AG09319 (cell line): ENCODE measurements at regions not wholly inside any gene's neighbourhood (a gene's known extent, or its start where the extent isn't known, plus 50 kb on each side); places are given as distances from the start of the nearest gene placed in this dataset.
"Not testable (repeated sequence)": the region's sequence is repeated elsewhere in the genome, so short reads cannot be mapped to it uniquely, and the experiment has no call there.

Source experiments
- DNase-seq: peaks from one replicate; pipeline ENCODE4 v3.0.0-alpha.2; 2010; ENCODE audit warnings: low read depth; ENCODE audit errors: extremely low read depth
- CTCF ChIP-seq: IDR thresholded peaks from 2 replicates; pipeline ENCODE4 v1.5.1; 2011; ENCODE audit warnings: low read depth, mild to moderate bottlenecking, inconsistent platforms, low read length, moderate library complexity

DNA sequence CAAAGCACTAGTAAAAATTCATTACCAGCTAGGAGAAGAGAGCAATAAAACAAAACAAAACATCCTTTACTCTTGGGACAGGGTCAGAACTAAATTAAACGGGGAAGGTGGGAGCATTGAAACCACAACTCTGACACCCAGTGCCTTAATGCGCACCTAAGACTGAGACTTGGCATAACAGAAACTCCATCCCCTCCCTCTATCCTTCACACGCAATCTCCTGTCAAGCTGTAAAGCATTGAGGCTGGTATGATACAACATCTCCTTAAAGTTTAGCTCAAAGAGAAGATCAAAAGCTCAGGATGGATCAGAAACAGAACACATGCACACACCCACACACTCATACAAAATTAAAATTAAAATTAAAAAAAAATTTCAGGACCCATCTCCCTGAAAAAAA is 951.3 kb downstream of the STIM2 start:
- no peak for TF ChIP-seq CTCF

GRCh38 chr4:27813226-27813625 is 952.6 kb downstream of the STIM2 start:
- not testable (repeated sequence) for DNase-seq

More for the DNA sequence above, 951.3 kb downstream of the STIM2 start:
- DNase-seq: no peak

GRCh38 chr4:27813699-27814425 is 953.2 kb downstream of the STIM2 start:
- not testable (repeated sequence) for DNase-seq

DNA sequence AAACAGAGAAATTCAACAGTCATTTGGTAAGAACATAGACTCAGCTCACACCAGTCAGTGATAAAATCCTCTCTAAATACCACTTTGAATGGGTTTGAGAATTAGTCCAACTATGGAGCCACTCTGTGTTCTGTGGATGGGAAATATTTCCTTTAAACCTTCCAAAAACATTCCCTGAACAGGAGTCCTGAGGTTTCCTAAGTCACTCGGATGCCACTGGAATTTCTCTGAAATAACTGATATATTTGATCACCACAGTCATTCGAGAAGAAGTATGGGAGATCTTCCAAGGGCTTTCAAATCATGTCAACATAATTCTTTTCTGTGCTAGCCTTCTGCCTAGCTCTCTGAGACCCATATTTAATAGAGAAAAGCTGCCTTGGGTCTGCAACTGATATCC is 958.6 kb downstream of the STIM2 start:
- DNase-seq: no peak
- TF ChIP-seq CTCF: no peak

- no peak for DNase-seq
Measured at GRCh38 chr4:27828843-27829242, 968.2 kb downstream of the STIM2 start.

DNA sequence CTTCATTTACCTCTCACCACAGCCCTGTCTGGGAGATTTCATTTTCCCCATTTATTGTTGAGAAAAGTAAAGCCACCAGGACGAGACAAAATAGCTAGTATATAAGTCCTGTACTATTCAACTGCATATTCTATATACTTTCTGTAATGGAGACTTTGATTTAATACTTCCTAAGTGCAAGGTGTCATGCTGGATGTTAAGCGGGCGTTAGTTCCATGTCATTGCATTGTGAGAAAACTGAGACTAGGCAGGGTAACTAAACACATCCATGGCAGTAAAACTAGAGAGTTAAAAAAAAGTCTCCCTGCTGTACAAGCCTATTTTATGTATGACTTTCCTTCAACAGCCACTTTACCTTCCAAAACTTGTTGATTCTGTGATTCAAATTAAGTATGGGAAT is 969.6 kb downstream of the STIM2 start:
- no peak for DNase-seq
- no peak for TF ChIP-seq CTCF

More at GRCh38 chr4:27828843-27829242, 968.2 kb downstream of the STIM2 start:
- no peak for TF ChIP-seq CTCF

DNA sequence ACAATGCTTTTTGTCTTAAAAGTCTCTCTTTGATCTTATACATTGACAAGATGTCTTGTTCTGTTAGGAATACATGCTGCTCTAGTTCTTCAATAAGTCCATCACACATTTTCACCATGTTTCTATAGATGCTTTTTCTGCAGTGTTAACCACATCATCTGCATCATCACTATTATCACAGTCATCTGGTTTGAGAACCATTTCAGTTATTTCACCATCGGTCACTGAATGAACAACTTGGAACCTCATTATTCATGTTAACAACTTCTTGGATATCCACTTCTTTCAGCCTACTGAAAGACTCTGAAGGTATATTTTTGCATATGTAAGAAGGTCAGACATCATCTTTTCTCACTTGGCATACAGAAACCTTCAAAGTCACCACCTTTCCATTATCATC is 975.2 kb downstream of the STIM2 start:
- DNase-seq: no peak
- no peak for TF ChIP-seq CTCF

DNA sequence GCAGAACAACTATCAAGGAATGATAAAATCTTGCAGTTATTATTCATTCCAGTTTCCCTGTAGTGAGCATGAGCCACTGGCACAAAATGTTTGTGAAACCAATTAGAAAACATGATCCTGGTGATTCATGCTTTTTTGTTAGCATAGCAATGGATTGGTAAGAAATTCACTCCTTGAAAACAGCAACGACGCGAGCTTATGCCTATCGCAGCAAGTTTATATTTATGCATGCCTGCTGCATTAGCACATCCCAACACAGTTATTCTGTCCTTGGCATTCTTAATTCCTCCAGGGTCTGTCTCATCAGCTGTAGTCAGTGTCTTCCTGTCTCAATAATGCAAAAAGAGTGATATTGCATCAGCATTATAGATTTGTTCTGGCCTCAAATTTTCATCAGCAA is 975.9 kb downstream of the STIM2 start:
- DNase-seq: no peak
- no peak for TF ChIP-seq CTCF
